ENCODE measurements at regions not wholly inside any gene's neighbourhood (a gene's known extent, or its start where the extent isn't known, plus 50 kb on each side); places are given as distances from the start of the nearest gene placed in this dataset.

GRCh38 chr15:75136118-75136517, 65.6 kb upstream of the C15orf39 start:
- no peak for DNase-seq

DNA sequence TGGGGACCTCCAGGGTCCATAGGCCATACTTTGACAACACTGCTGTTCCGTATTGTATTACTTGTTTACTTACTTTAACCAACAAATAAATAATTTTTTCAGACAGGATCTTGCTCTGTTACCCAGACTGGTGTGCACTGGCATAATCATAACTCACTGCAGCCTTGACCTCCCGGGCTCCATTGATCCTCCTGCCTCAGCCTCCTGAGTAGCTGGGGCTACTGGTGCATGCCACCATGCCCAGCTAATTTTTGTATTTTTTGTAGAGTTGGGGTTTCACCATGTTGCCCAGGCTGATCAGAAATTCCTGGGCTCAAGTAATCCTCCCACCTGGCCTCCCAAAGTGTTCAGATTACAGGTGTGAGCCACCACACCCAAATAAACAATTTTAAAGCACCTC, 64.9 kb upstream of the C15orf39 start:
- no peak for DNase-seq

DNA sequence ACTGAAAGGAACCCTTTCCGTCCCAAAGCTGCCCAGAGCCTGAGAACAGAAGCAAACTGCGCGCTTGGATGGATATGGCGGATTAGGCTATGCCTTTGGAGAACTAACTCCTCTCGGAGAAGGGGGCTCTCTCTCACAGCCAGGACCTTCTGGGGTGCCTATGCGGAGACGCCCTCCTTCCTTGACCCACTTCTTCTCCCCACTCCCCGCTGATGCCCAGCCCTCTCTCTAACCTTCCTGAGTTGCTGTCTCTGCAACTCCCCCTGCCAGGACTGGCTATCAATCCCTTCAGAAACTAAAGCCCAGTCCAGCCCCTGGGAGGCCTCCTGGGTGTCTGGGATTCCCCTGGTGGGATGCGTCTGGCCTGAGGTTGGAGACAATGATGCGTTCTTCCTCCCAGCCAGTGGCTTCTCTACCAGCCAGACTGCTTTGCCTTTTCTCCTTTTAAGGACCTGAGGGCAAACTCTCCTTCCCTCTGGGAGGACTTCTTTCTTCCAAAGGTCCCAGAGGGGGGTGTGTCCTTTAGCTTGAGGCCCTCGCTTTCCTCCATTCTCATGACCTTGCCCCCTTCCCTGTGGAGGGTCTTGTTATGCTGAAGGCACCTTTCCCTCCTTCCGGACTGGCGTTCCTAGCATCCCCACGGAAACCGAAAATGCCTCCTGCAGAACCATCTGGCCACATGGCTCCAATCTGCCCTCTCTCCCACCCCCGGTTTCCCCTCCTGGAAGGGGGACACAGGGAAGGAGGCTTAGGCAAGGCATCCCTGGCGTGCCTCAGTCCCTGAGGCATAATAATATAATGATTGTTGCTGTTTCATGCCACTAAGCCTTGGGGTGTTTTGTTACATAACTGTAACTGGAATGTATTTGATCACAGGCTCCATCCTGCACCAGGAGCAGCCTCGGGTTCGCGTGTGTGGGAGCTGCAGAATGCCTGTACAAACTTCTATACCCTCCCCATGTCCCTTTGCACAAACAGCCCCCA, 63.4 kb upstream of the C15orf39 start:
- DNase-seq, result peak; percentile 61

DNA sequence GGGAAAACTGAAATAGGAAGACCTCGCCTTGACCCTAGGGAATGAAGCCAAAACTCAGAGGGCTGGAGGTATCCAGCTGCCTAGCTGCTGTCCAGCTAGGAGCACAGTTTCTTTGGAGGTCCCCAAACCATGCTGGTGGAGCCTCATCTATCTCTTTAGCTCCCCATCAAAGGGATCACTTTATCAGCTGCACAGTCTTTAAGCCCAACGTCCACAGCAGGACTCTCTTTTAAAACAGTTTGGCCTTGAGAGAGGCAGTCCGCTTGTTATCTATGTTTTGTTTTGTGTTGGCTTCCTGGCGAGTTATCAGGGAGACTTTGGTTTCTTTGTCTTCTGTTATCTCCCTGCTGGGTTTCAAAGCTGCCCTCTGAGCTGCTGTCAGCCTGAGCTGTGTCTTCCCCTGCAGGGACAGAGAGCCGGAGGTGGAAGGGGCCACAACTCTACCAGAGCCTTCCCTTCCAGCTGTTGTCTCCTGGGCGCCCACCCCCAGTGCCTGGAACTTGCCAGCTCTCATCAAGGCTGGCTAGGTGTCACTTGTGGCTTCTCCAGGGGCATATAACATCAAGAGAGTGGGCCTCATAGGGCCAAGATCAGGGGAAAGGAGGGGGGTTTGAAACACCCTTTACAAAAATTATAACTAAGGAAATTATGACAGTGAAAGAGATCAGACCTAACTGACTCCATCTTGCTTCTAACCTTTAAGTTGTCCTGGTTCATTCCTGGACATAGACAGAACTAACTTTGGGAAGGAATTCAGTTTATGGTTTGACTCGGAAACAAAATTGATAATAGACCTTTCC, 61.4 kb upstream of the C15orf39 start:
- DNase-seq, result no peak

DNA sequence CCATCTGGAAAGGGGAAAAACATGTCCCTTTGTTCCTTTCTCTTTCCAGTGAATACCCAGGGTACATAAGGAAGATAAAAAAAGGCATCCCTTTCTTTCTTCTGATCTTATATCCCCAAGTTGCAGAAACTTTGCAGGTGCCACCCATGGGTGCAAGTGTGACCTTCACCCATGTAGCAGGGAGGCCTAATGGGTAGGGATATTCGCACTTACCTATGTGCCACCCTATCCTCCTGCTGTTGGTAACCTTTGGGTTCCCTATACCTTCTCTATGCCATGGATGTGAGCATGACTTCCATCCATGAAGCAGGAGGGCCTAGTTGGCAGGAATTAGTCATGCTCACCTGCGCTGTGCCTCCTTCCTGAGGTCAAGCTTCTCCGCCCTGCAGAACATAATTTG, 59.2 kb upstream of the C15orf39 start:
- DNase-seq, result no peak

GRCh38 chr15:75143738-75144334, 57.8 kb upstream of the C15orf39 start:
- DNase-seq, result no peak

DNA sequence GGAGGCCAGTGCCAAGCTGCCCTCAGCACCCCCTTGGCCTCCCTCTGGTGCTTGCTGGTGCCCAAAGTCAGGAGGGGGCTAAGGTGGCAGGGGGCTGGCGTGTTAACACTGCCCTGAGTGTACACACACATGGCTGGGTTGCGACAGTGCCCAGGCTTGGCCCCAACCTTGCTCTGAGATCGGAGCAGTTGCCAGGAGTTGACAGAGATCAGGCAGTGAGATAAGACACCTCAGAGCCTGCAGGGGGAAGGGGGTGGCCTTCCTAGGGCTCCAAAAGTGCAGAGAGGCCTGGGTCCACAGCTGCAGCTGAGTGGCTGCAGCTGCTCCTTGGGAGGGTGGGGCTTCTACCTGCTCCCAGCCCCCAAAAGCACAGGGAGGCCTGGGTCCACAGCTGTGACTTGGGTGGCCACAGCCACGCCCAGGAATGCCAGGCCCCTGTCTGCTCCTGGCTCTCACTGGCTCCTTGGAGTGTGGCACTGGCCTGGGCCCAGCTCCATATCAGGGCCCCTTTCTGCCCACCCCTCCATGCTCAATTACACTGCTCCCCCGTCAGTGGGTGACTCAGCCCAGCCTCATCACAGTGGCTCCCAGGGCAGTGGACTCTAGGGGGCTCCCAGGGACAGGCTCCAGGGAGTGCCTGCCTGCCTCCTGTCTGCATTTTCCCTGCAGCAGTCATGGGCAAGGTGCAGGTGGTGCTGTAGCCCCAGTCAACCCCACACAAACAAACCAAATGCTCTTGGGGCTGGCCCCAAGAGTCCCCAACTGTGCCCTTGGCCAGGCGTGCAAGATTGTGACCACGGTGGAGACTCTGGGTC, 56.4 kb upstream of the C15orf39 start:
- peak; percentile 11 for DNase-seq

GRCh38 chr15:75148280-75148679, 53.4 kb upstream of the C15orf39 start:
- no peak for DNase-seq

DNA sequence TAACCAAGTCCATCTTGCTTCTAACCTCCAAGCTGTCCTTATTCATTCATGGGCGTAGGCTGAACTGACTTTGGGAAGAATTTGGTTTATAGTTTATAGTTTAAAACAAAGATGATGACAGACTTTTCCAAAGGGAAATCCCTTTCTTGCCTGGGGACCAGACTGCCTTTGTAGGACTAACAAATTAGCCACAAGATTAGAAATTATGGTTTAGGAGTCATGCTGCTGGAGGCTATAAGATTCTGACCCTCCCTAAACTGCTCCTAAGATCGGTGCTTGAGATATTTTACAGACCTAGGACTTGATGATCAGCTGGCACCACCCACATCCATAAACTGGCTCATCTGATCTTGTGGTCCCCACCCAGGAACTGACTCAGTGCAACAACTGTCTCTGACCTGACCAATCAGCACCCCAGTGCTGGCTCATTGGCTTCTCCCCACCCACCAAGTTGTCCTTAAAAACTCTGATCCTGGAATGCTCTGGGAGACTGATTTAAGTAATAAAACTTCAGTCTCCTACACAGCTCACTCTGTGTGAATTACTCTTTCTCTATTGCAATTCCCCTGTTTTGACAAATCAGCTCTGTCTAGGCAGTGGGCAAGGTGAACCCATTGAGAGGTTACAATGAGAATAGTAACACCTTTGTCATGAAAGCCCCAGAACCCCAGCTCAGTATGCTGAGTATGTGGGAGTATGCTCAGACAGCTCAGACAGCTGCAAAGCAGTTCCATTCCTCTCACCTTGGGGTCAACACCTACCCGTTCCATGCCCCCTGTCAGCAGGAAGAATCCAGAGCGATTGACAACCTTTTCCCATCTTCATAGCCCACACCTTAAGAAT, 51.6 kb upstream of the C15orf39 start:
- peak; percentile 93 for DNase-seq

DNA sequence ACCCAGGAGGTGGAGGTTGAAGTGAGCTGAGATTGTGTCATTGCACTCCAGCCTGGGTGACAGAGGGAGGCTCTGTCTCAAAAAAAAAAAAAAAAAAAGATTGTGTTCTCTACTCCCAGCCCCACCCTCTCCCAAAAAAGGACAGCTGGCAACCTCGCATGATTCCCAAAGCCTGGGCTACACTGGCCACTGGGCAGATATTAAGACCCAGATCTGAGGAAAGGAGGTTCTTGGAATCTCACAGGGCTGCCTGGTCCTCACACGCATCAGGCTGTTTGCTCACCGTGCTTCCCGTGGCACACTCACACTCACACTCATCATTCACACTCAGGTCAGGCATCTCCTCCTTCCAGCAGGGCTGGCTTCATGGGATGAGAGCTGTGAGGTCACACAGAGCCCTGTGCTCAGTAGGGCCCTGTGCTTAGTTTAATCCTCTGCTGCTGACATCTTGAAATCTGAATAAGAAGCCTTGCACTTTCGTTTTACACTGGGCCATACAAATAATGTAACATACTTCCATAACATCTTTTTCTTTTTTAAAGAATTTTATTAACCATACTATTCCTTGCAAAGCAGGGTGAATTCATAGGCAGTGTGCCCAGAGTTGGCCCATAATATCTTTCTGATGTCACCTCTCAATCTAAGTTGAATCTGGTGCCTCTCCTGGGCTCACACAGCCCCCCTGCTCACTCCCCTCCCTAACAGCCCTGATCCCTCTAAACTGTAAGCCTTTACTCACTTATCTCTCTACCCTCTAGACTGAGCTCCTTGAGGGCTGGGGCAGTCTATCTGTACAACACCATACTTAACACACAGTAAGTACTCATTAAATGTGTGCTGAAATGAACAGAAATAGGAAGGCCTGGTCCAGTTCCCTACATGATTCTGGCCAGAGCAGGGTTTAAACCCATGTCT, 50.2 kb upstream of the C15orf39 start:
- DNase-seq, result no peak
